Keratinocyte (primary cell): ENCODE measurements at regions not wholly inside any gene's neighbourhood (a gene's known extent, or its start where the extent isn't known, plus 50 kb on each side); places are given as distances from the start of the nearest gene placed in this dataset.

Source experiments
- EZH2 ChIP-seq: IDR thresholded peaks from one replicate; pipeline ENCODE4 v1.6.1; 2012; ENCODE audit warnings: inconsistent platforms, mild to moderate bottlenecking, low read length, moderate library complexity
- TF ChIP-seq, protein P1 (sequence below), 3 experiments: IDR thresholded peaks in 1 of 3; conservative IDR thresholded peaks in 1 of 3; optimal IDR thresholded peaks in 1 of 3; 2 replicates in 2 of 3; 3 replicates in 1 of 3; pipeline versions ENCODE3 to v1.5.1; 2011; ENCODE audit warnings: low read length in 3 of 3, mild to moderate bottlenecking in 3 of 3, moderate library complexity in 2 of 3, control low read depth in 1 of 3, inconsistent platforms in 1 of 3; ENCODE audit not compliant: insufficient read depth in 2 of 3; ENCODE audit errors: extremely low read depth in 1 of 3

DNA sequence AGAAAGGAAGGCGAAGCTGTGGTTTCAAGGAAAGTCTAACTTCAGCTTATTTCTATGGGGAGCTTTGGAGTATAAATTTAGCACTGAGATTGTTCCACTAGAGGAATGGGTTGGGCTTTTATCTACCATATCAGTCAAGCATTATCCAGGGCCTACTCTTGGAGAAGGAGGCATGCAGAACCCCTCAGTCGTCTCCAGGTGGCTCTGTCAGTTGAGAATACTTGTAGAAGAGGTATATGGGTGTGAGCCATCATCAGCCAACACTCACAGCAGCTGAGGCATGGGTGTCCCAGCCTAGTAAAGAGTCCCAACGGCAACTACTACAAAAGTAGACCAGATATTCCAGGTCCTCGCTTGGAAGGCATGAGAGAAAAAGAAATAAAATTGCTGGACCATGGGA, 548.5 kb upstream of the GRAMD2B start:
- TF ChIP-seq EZH2 = no peak
- TF ChIP-seq, protein P1, sequence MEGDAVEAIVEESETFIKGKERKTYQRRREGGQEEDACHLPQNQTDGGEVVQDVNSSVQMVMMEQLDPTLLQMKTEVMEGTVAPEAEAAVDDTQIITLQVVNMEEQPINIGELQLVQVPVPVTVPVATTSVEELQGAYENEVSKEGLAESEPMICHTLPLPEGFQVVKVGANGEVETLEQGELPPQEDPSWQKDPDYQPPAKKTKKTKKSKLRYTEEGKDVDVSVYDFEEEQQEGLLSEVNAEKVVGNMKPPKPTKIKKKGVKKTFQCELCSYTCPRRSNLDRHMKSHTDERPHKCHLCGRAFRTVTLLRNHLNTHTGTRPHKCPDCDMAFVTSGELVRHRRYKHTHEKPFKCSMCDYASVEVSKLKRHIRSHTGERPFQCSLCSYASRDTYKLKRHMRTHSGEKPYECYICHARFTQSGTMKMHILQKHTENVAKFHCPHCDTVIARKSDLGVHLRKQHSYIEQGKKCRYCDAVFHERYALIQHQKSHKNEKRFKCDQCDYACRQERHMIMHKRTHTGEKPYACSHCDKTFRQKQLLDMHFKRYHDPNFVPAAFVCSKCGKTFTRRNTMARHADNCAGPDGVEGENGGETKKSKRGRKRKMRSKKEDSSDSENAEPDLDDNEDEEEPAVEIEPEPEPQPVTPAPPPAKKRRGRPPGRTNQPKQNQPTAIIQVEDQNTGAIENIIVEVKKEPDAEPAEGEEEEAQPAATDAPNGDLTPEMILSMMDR (optimal IDR thresholded peaks at IDR 0.05 in 1 of 3, IDR thresholded peaks at IDR 0.05 in 1 of 3, conservative IDR thresholded peaks at IDR 0.05 in 1 of 3; ENCODE audit: extremely low read depth in 1 of 3, insufficient read depth in 2 of 3, low read length in 3 of 3) = peak in 2 of 3 experiments; percentile 34 to 45
